Inflammatory macrophage treated with lipopolysaccharide for 4 hours (primary cell): ENCODE measurements at regions not wholly inside any gene's neighbourhood (a gene's known extent, or its start where the extent isn't known, plus 50 kb on each side); places are given as distances from the start of the nearest gene placed in this dataset.

ENCODE experiments used
- DNase-seq: peaks from one replicate; pipeline ENCODE4 v3.0.0-alpha.2; 2020

GRCh38 chr11:19352771-19353160 is 112.0 kb upstream of the E2F8 start:
- no peak for DNase-seq

DNA sequence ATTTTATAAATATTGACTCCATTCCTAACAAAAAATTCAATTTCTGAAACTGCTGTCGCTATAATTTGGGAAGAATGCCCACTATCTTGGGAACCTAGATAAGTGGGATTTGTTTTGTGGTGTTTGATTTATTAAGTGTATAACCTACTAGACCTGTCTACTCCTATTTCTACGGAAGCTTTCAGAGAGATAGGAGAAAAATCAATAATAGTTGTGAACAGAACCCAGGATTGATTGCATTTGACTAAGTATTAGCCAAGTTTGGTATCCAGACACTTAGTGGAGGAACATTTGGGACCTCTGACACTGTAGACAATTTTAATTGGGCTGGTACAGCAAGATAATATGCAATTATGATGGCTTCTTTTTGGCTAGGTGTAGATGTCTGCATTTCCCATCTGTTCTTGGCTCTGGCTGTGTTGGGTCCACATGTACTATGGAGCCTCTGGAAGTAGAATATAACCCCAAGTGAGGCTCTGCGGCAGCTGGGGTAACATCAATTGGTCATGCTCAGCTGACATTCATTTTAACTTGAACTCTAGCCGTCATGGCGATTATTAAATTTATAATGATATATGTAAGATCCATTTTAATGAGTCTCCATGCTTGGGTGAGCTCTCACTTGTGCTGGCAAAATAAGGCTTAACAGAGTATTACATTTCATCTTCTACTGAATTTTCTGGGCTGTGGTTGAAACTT is 111.5 kb upstream of the E2F8 start:
- DNase-seq = no peak

DNA sequence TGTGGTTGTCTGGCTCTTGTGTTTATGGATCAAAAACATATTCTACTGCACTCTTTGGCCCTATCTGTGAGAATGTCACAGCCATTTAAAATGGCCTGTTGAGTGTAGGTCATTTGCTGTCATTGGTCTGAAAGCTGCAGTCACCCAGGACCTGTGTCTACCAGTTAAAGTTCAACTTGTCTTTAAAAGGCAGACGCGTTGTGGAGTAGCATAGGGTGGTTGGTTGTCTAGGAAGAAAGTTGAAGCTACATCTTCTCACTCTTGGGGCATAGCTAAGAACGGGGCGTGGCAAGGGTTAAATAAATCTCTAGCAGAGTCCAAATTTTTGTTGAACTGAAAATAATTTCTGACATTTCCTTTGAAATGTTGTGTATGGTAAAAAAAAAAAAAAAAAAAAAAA is 110.7 kb upstream of the E2F8 start:
- no peak for DNase-seq

GRCh38 chr11:19350160-19350559 is 109.4 kb upstream of the E2F8 start:
- DNase-seq = no peak

- DNase-seq = no peak
Observed at GRCh38 chr11:19349340-19350025, 108.7 kb upstream of the E2F8 start.

DNA sequence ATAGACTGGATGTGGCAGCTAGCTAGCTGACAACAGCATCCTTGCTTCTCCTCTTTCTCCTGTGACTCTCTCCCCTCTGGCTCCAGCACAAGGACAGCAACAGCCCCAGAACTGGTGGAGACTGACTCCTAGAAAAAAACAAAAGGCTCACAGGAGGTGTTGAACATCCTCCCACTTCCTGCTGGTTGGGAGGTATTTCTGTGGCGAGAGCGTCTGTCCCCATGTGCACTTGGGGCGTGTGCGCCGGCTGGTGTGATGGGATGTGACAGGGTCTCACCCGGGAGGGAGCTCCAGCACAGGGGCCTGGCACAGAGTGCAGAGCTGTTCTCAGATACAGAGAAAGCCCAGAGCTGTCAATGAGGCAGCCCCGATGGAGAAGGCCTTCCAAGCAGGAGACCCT is 107.2 kb upstream of the E2F8 start:
- DNase-seq = no peak

DNA sequence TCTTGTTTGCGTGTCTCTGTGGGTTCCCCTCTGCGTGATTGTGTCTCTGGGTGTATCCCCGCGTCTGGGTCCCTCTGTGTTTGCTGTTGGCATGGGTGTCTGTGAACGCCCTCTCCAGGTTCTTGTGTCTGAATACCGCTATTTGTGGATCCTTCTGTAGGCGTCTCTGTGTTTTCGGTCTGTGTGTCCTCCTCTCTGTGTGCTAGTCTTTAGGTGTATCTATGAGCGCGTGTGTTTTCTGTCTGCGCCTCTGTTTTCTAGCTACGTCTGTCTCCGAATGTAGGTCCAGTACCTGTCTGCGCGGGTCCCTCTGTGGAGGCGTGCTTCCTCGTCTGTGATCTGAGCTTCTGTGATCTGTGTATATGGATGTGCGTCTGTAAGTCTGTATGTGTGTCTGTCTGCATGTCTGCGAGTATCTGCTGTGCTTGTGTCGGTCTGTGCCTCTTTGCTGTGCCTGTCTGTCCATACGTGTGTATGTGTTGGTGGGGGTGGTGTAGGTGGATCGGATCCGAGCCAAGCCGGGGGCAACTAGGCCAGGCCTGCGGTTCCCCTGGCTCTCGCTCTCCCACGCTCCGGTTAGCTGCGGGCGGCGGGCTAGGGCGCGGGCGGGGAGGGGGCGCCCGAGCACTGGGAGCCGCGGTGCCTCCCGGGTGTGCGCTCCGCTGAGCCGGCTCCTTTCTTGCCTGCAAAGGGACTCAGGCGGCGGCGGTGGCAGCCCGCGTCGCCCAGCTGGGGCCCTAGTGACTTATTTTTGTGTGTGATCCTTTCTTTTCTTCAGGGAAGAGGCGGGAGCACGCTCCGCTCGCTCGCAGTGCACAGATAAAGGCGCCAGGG is 105.3 kb upstream of the E2F8 start:
- no peak for DNase-seq

DNA sequence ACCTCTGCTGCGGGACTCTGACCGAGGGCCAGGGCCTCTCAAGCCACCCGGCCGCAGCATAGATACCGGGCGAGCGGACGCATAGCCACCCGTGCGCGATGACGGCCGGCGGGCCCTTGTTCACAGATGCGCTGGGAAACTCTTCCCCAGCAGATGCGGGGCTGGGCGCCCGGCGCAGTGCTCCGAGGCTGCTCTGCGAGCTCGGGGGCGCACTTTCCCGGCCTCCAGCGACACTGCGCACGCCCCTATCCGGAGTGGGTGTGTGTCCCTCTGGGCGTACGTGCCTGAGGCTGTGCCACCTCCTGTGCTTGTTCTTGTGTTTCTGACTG is 104.7 kb upstream of the E2F8 start:
- DNase-seq = no peak

DNA sequence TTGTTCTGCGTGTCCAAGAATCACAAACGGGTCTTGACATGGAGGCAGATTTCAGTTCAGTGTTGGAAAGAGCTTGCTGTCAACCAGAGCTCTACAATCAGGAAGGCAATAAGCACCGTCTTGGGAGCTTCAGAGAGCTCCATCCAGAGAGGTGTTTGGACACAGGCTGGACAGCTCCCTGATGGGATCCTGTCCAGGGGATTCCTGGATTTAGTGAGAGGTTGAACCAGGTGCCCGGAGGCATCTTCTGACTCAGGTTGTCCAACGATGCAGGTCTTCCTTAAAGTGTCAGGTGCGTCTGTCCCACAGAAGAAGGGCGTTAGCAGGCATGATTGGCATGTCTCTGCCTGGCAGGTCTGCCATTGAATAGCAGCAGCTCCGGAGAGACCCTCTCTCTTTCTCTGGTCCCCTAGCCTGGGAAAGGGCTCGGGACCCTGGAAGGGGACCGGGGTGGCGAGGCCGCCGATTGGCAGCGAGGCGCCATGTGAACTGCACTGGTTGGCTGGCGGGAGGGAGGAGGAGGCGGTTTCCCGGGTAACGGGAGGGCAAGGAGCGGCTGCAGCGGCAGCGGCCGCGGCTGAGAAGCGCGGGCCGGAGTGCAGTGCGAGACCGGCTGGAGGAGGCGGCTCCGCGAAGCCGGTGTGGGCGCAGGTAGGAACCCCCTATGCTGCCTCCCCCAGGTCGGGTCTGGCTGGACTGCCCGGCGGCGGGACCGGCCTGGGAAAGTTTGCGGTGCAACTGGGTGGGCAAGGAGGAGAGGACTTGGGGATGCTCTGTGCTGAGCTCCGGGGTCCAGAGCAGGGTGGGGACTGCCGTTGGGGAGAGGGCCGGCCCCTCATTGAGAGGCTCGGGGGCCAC is 104.1 kb upstream of the E2F8 start:
- no peak for DNase-seq

DNA sequence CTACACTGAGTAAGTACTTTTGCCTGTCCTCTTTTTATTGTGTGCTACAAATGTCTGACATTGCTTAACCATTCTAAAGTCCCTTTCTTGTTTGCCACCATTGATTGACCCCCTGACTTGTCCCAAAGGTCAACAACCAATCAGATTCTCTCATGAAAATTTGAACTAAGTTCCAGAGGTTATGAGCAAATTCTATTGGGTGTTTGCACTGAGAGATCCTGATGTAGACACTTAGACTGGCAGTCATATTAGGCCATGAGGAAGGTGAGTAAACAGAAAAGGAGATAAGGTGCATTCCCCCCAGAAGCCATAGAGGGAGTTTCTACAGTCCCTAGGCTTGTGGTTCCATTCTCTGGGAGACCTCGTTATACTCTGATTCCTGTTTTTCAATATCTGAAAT is 101.3 kb upstream of the E2F8 start:
- no peak for DNase-seq

DNA sequence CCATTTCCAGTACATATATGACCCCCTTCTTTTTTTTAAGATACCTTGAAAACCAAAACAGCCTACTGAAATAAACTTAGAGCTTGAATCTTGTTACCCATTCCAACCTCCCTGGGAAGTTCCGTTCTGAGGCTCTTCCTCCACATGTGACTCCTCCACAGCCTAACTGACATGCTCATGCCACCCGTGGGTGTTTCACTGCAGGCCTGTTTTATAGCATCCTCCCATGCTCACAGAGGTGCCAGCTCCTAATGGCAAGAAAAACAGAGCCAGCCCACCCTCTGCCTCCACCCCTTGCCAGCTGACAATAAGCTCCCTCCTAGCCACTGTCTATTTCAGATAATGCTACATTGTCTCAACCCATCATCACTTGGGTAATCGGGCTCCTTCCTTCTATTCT is 97.6 kb upstream of the E2F8 start:
- DNase-seq = no peak

DNA sequence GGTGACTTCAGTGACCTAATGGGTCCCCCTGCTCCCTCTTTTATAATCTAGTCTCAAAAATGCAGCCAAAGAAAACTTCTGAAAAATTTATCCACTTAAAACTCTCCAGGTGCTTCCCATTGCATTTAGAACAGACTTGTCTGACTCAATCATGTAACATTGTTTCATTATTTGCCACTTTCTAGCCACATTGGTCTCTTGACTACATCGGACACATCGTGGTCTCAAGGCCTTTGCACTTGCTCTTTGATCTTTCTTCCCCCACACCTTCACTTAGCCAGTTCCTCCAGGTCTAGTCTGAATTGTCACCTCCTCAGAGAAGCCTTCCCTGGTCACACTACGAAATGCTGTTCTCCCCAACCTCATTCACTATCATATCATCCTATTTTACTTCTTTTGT is 97.0 kb upstream of the E2F8 start:
- no peak for DNase-seq

GRCh38 chr11:19336331-19336730 is 95.6 kb upstream of the E2F8 start:
- DNase-seq = no peak

GRCh38 chr11:19332476-19332875 is 91.7 kb upstream of the E2F8 start:
- DNase-seq = no peak

- DNase-seq = no peak
Observed at GRCh38 chr11:19330416-19330815, 89.7 kb upstream of the E2F8 start.

DNA sequence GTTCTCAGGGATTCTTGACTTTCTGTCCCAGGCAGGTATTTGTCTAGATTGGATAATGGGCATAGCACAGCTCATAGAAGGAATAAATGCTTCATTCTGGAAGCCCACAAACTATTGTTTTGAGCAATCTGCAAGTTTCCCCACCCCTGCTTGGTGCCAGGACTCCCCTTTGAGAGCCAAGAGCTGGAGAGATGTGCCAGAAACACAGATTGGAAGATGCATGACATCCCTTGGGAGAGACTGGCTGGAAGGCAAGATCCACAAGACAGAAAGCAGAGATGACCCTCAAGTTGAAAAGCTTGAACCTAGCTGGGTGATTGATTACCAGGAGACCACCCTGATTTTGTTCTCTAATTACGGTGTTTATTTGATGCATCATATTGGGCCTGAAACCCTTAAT is 89.2 kb upstream of the E2F8 start:
- DNase-seq = no peak

- no peak for DNase-seq
Observed at GRCh38 chr11:19328586-19329311, 88.0 kb upstream of the E2F8 start.

- no peak for DNase-seq
Observed at GRCh38 chr11:19327280-19327679, 86.5 kb upstream of the E2F8 start.

DNA sequence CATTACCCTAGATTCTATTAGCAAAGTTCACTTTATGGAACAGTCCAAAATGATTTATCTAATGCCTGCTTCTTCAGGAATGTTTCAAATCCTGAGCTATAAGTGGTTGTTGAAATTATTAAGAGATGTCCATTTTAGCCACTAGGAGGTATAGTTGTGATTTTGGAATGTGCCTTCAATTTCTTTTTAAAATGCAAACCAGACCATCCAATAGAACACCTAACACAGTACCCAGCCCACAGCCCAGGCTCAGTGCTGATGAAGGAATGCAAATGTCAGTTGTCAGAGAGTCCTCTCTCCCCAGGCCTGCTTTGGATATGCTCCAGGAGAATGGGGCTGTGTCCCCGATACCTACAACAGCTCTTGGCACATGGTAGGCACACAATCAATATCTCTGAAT is 85.8 kb upstream of the E2F8 start:
- no peak for DNase-seq

DNA sequence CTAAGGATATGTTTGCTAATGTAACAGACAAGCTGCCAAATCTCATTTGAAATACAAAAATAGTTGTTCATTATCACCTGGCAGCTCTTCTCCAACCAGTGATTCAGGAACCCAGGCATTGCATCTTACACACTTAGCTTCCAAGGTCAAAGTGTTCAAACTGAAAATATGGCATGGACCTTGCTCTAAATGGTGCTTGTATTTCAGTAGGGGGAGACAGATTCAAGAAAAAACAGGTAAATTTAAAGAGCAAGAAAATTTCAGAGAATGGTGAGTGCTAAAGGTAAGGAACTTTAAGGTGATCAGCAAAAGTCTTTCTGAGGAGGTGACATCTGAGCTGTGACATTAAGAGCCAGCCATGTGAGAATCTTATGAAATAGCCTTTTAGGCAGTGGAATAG is 82.8 kb upstream of the E2F8 start:
- DNase-seq = no peak

DNA sequence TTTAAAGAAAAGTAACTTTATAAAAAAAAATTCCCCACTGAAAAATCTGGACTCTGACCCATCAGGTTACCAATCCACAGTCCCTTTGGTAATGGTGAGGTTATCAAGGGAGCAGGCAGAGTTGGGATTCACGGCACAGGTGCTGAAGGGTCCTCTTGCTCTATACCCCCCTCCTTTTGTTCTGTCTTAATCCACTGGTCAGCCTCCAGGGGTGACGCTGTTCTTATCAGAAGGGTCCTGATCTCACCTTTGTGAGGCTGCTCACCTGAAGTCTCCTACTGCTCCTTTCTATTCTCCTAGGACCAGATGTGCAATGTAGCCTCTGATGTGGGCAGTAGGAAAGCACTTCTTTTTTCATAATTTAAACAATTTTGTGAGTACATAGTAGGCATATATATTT is 80.6 kb upstream of the E2F8 start:
- DNase-seq = no peak

- no peak for DNase-seq
Observed at GRCh38 chr11:19320827-19321226, 80.1 kb upstream of the E2F8 start.

DNA sequence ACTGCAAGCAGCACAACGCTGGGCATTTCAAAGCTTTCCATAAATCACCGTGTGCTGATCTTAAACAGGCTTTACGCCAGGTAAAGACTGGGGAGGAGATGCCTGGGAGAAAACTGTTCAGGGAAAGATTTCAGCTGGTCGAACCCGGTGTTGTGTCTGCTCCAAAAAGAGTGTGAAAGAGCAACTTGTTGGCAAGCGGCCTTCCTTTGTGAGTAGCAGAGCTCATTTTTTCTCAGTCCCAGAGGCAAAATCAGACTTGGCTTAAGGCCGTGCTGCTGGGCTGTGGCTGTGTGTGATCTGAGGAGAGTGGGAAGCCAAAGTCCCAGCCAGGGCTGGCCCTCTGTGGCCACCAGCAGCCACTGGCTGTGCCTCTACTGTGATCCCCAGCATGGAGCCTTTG is 75.7 kb upstream of the E2F8 start:
- DNase-seq = no peak
